Subcutaneous abdominal adipose tissue (tissue), 5 donors: ENCODE measurements at regions not wholly inside any gene's neighbourhood (a gene's known extent, or its start where the extent isn't known, plus 50 kb on each side); places are given as distances from the start of the nearest gene placed in this dataset.
"Not testable (repeated sequence)": the region's sequence is repeated elsewhere in the genome, so short reads cannot be mapped to it uniquely, and the experiment has no call there.

Source experiments
- H3K27ac ChIP-seq: one replicate; pipeline ENCODE4 v1.7.0; 2013; ENCODE audit warnings: low read depth, mild to moderate bottlenecking, inconsistent platforms, low read length, moderate library complexity
- H3K27me3 ChIP-seq, 5 donors: one replicate each; pipeline ENCODE4 v1.7.0; 2013; ENCODE audit warnings: low read length in 5 of 5, inconsistent platforms in 1 of 5; ENCODE audit not compliant: control insufficient read depth in 5 of 5, insufficient read depth in 4 of 5
- H3K36me3 ChIP-seq, 5 donors: one replicate each; pipeline ENCODE4 v1.7.0; 2013; ENCODE audit warnings: low read length in 5 of 5; ENCODE audit not compliant: control insufficient read depth in 5 of 5, insufficient read depth in 5 of 5
- H3K4me1 ChIP-seq, 5 donors: one replicate each; pipeline ENCODE4 v1.7.0; 2013; ENCODE audit warnings: low read length in 5 of 5, mild to moderate bottlenecking in 3 of 5, moderate library complexity in 1 of 5; ENCODE audit not compliant: control insufficient read depth in 5 of 5, insufficient read depth in 5 of 5
- H3K4me3 ChIP-seq, 5 donors: one replicate each; pipeline ENCODE4 v1.7.0; 2013; ENCODE audit warnings: low read length in 5 of 5, low read depth in 1 of 5
- H3K9ac ChIP-seq, 5 donors: one replicate each; pipeline ENCODE4 v1.7.0; 2013; ENCODE audit warnings: low read length in 5 of 5, mild to moderate bottlenecking in 4 of 5, moderate library complexity in 3 of 5
- H3K9me3 ChIP-seq, 5 donors: one replicate each; pipeline ENCODE4 v1.7.0; 2013; ENCODE audit warnings: low read length in 5 of 5; ENCODE audit not compliant: control insufficient read depth in 5 of 5
- donor health status: healthy.
- donor health status: healthy.
- donor health status: healthy.
- donor health status: healthy.
- donor health status: healthy.

DNA sequence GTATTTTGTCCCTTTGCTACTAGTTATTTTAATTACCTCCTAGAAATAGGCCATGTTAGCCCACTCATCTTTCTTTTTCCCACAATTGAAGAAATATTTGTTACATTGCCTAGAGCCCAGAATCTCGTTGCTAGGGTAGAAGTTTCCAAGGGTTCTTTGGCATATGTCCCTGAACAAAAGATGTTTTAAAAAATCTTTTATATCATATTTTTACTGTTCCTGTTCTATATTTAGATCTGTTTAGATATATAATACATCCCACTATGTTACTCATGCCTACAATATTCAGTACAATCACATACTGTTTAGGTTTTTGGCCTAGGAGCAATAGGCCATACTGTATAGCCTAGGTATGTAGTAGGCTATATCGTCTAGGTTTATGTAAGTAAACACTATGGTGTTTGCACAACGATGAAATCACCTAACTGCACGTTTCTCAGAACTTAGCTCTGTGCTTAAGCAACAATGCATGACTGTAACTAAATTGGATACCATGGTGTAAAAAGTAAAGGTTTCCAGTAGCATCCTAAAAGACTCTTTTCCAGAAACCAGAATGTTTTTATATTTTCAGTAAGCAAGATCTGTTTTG is 236.0 kb upstream of the SLIT2 start:
- no peaks in the 10 kb centered on the region for H3K36me3 ChIP-seq
- no peaks in the 10 kb centered on the region for H3K9me3 ChIP-seq
- H3K4me3 ChIP-seq = no peak overlapping the region
- no peak overlapping the region for H3K9ac ChIP-seq
- no peak overlapping the region for H3K27ac ChIP-seq
- no peaks in the 10 kb centered on the region for H3K4me1 ChIP-seq
- no peaks in the 10 kb centered on the region for H3K27me3 ChIP-seq

- H3K27ac ChIP-seq, H3K4me1 ChIP-seq, H3K9ac ChIP-seq, H3K4me3 ChIP-seq, H3K27me3 ChIP-seq, H3K36me3 ChIP-seq, H3K9me3 ChIP-seq: not testable (repeated sequence)
These were observed 247.7 kb upstream of the SLIT2 start for GRCh38 chr4:20003836-20004558.

DNA sequence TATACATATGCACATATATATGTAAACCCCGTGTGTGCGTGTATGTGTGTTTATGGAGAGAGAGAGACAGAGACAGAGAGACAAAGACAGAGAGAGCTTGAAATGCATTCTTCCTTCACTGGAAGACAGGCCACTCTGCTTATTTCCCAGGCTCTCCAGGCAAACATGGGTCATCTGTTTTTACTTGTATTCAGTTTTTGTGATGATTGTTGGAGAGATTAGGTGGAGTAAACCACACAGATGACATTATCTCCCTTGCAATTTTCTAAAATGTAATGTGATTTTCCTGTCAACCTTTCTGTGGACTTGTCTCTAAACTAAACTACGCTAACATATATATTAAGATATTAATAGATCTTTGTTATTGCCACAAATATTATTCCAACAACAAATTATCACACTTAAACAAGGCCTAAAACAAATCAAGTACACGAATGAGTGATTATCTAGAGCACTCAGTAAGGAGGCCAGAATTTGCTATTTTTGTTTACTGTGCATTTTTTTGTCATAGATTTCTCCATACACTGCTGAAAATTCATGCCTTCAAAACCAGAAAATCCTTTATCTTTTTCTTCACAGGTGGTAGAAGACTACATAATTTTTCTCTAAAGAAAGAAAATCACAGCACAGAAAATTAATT is 251.8 kb upstream of the SLIT2 start:
- Histone ChIP-seq H3K27ac (no peak overlapping the region), H3K27me3 (no peaks in the 10 kb centered on the region), H3K4me1 (no peaks in the 10 kb centered on the region), H3K4me3 (no peak overlapping the region), H3K9ac (no peak overlapping the region), H3K9me3 (no peaks in the 10 kb centered on the region), H3K36me3 (no peaks in the 10 kb centered on the region)

- Histone ChIP-seq H3K4me1 (no peaks in the 10 kb centered on the region), H3K27ac (no peak overlapping the region), H3K4me3 (no peak overlapping the region), H3K36me3 (no peaks in the 10 kb centered on the region), H3K27me3 (no peaks in the 10 kb centered on the region), H3K9me3 (no peaks in the 10 kb centered on the region), H3K9ac (no peak overlapping the region)
These were observed 252.4 kb upstream of the SLIT2 start for GRCh38 chr4:19999276-19999675.

- no peaks in the 10 kb centered on the region for H3K9me3 ChIP-seq
- no peak overlapping the region for H3K27ac ChIP-seq
- H3K4me1 ChIP-seq = no peaks in the 10 kb centered on the region
- no peak overlapping the region for H3K4me3 ChIP-seq
- no peaks in the 10 kb centered on the region for H3K27me3 ChIP-seq
- H3K9ac ChIP-seq = no peak overlapping the region
- no peaks in the 10 kb centered on the region for H3K36me3 ChIP-seq
These were observed 258.5 kb upstream of the SLIT2 start for GRCh38 chr4:19993242-19993641.

DNA sequence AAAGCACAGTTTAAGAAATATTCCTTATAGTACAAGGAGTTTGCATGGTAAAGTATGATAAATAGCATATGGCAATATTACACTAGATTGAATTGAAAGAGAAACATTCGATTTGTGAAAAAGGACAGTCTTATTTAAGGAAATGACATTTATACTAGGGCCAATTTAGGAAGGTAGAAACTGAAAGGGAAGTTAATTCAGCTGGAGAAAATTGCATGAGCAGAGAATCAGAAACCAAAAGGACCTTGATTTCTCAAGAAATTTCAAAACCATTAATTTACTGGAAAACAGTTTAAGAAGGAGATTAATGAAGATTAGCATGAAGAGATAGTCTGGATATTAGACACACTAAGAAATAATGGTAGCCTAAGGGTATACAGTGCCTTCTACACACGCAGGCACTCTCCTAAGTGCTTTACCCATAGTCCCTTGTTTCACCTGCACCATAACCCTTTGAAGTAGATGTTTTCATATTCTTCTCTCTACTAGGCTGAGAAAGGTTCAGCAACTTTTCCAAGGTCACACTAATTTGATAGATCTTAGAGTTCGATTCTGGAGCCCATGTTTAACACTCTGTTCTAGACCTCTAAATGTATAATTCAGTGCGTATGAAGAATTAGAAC is 259.1 kb upstream of the SLIT2 start:
- Histone ChIP-seq H3K4me1 (no peaks in the 10 kb centered on the region), H3K9ac (no peak overlapping the region), H3K9me3 (no peaks in the 10 kb centered on the region), H3K27ac (no peak overlapping the region), H3K4me3 (no peak overlapping the region), H3K27me3 (no peaks in the 10 kb centered on the region), H3K36me3 (no peaks in the 10 kb centered on the region)

DNA sequence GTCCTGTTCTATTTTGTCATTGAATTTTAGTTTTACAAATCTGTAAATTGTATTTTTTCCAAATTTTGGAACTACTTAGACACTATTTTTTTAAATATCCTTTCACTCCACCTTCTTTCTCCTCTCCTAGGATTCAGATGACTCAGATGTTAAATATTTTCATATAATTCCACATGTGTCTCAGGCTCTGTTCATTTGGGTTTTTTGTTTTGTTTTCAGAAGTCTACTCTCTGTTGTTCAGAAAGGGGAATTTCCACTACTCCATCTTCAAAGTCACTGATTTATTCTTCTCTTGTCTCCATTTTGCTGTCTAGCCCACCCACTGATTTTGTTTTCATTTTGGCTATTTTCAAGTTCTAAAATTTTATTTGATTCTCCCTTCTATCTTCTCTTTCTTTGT is 264.0 kb upstream of the SLIT2 start:
- Histone ChIP-seq H3K9ac (no peak overlapping the region), H3K4me3 (no peak overlapping the region), H3K27me3 (no peaks in the 10 kb centered on the region), H3K9me3 (no peaks in the 10 kb centered on the region), H3K4me1 (no peaks in the 10 kb centered on the region), H3K27ac (no peak overlapping the region), H3K36me3 (no peaks in the 10 kb centered on the region)

- Histone ChIP-seq H3K4me3 (no peak overlapping the region), H3K4me1 (no peaks in the 10 kb centered on the region), H3K27me3 (no peaks in the 10 kb centered on the region), H3K9me3 (peaks cover 0 to 20% (median 6%) of the 10 kb centered on the region in 5 donors), H3K27ac (no peak overlapping the region), H3K9ac (no peak overlapping the region), H3K36me3 (no peaks in the 10 kb centered on the region)
These were observed 268.6 kb upstream of the SLIT2 start for GRCh38 chr4:19983072-19983471.

GRCh38 chr4:19982556-19982955 is 269.1 kb upstream of the SLIT2 start:
- H3K27ac ChIP-seq = no peak overlapping the region
- no peaks in the 10 kb centered on the region for H3K36me3 ChIP-seq
- no peaks in the 10 kb centered on the region for H3K27me3 ChIP-seq
- H3K9me3 ChIP-seq = peaks cover 0 to 25% (median 9%) of the 10 kb centered on the region in 5 donors
- H3K9ac ChIP-seq = no peak overlapping the region
- H3K4me1 ChIP-seq = no peaks in the 10 kb centered on the region
- no peak overlapping the region for H3K4me3 ChIP-seq

- H3K4me3 ChIP-seq = no peak overlapping the region
- H3K4me1 ChIP-seq = no peaks in the 10 kb centered on the region
- no peak overlapping the region for H3K9ac ChIP-seq
- no peaks in the 10 kb centered on the region for H3K27me3 ChIP-seq
- H3K27ac ChIP-seq = no peak overlapping the region
- H3K36me3 ChIP-seq = no peaks in the 10 kb centered on the region
- H3K9me3 ChIP-seq = peaks cover 0 to 2% (median 0%) of the 10 kb centered on the region in 5 donors
These were observed 279.9 kb upstream of the SLIT2 start for GRCh38 chr4:19971829-19972228.
